ENCODE measurements at regions not wholly inside any gene's neighbourhood (a gene's known extent, or its start where the extent isn't known, plus 50 kb on each side); places are given as distances from the start of the nearest gene placed in this dataset.

DNA sequence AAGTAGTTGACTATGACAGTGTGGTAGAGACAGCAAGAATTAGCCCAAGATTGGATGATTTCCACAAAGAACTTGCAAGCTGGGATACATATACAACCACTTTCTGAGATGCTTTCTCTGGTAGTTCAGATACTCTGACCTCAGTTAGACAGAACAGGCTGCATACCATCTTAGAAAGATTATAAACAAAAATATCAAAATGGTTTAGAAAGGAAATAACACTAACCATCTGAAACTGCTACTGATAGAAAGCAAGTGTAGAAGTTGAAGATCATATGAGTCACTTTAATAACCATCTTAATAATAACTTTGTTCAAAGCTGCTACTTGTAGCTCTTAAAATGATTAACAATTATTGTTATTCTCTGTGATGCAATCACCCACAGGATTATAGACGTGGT lies 255.4 kb upstream of the TTC29 start:
- TF ChIP-seq ARNTL (CRISPR knock-in tag; IDR thresholded peaks at IDR 0.05; ENCODE audit: borderline replicate concordance, low read depth), result no peak
- TF ChIP-seq, protein P1, sequence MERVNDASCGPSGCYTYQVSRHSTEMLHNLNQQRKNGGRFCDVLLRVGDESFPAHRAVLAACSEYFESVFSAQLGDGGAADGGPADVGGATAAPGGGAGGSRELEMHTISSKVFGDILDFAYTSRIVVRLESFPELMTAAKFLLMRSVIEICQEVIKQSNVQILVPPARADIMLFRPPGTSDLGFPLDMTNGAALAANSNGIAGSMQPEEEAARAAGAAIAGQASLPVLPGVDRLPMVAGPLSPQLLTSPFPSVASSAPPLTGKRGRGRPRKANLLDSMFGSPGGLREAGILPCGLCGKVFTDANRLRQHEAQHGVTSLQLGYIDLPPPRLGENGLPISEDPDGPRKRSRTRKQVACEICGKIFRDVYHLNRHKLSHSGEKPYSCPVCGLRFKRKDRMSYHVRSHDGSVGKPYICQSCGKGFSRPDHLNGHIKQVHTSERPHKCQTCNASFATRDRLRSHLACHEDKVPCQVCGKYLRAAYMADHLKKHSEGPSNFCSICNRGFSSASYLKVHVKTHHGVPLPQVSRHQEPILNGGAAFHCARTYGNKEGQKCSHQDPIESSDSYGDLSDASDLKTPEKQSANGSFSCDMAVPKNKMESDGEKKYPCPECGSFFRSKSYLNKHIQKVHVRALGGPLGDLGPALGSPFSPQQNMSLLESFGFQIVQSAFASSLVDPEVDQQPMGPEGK (CRISPR knock-in tag; IDR thresholded peaks at IDR 0.05; ENCODE audit: borderline replicate concordance), result no peak
- no peak for TF ChIP-seq ZFP3 (CRISPR knock-in tag; IDR thresholded peaks at IDR 0.05)
- TF ChIP-seq CSDC2 (CRISPR knock-in tag; IDR thresholded peaks at IDR 0.05), result no peak
- no peak for TF ChIP-seq TSHZ2 (CRISPR knock-in tag; IDR thresholded peaks at IDR 0.05)
- TF ChIP-seq TCF4 (CRISPR knock-in tag; IDR thresholded peaks at IDR 0.05; ENCODE audit: borderline replicate concordance), result no peak
- no peak for TF ChIP-seq GLIS3 (CRISPR knock-in tag; IDR thresholded peaks at IDR 0.05)
- no peak for TF ChIP-seq ESRRG (CRISPR knock-in tag; IDR thresholded peaks at IDR 0.05)
- TF ChIP-seq PPARA (CRISPR knock-in tag; IDR thresholded peaks at IDR 0.05; ENCODE audit: borderline replicate concordance), result no peak
- TF ChIP-seq, protein P2, sequence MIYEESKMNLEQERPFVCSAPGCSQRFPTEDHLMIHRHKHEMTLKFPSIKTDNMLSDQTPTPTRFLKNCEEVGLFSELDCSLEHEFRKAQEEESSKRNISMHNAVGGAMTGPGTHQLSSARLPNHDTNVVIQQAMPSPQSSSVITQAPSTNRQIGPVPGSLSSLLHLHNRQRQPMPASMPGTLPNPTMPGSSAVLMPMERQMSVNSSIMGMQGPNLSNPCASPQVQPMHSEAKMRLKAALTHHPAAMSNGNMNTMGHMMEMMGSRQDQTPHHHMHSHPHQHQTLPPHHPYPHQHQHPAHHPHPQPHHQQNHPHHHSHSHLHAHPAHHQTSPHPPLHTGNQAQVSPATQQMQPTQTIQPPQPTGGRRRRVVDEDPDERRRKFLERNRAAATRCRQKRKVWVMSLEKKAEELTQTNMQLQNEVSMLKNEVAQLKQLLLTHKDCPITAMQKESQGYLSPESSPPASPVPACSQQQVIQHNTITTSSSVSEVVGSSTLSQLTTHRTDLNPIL (CRISPR knock-in tag; IDR thresholded peaks at IDR 0.05; ENCODE audit: low read depth), result no peak
- no peak for TF ChIP-seq ZNF8 (CRISPR knock-in tag; IDR thresholded peaks at IDR 0.05)
- TF ChIP-seq RARB (CRISPR knock-in tag; IDR thresholded peaks at IDR 0.05), result no peak
- TF ChIP-seq ZC3H10 (CRISPR knock-in tag; IDR thresholded peaks at IDR 0.05), result no peak
